T follicular helper cell (primary cell): ENCODE measurements at regions not wholly inside any gene's neighbourhood (a gene's known extent, or its start where the extent isn't known, plus 50 kb on each side); places are given as distances from the start of the nearest gene placed in this dataset.

ENCODE experiments used
- DNase-seq: peaks from one replicate; pipeline ENCODE4 v3.0.0-alpha.2; 2020; ENCODE audit warnings: low read depth

- DNase-seq, result no peak
Observed at GRCh38 chr2:172230889-172231401, 128.2 kb upstream of the DLX2 start.

DNA sequence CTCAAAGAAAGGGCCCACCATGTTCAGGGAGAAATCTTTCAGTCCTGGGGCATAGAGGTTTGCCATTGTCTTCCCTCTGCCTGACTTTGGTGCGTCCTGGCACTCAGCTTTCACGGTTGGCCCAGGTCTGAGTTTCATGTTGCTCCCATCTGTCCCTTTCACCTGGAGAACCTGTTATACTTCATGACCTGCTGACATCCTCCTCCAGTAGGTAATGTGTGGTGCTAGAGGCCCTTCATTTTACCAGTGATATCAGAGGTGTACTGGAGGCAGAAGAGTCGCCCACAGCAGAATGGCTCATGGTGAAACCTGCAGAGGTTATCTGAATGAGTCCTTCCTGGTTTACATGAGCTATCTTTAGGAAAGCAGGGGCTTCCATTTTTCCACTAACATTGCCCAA, 128.8 kb upstream of the DLX2 start:
- no peak for DNase-seq

DNA sequence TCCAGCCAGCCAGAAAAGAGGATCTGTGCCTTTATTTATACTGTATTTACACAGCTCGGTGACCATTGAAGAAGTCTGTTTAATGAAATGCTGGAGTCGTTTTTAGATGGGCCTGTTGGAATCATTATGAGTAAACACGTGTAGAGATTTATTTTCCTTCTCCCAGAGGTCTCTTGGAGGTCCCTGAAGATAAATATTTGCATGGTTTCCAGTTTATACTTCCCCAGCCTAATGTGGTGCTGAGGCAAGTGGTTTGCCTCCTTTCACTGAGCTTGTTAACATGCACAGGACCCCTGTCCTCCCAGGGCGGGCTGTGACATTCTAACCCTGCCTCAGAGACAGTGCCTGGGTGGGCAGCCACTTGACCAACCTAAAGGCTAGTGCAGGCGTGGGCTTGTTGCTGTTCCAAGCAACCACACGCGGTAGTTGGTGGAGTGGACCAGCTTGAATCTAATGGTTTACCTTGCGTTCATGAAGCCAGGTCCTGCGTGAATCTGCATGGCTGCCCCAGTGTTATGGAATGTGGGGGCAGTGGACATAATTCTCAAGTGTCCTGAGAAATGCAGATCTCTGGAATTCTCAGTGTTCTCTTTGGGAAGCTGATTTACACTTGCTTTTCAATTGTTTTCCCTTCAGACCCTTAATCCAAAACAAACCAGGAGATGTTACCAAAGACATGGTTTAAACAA, 130.2 kb upstream of the DLX2 start:
- no peak for DNase-seq

DNA sequence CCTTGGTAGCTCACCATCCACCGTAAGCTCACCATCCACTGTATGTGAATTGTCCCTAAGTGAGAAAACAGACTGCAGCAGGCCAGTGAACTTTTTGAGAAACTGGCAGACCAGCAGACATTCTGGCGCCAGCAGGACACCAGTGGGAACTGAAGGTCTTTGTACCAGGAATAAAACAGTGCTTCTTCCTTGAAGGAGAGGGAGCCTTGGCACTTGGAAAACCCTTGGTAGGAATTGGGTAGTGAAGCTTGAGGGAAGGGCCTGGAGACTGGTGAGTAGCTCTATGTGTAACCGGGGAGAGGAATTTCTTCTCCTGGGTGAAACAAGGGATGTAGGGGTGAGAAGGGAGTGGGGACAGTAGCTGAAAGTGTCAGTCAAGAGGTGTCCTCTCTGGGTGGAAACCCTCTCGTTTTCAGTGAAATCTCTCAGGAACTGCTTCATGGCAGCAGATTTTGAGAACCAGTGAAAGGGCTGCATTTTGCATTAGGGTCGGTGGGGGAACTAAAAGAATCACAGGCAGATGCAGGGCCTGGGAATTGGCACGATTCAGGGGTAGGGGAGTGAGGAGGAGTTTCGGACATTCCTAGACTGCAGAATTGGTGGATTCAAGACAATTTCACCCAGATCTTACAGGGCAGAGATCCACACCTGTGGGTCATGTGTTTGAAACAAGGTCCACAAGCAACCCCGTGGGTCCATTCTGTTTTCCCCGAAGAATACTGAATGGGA, 131.5 kb upstream of the DLX2 start:
- no peak for DNase-seq

DNA sequence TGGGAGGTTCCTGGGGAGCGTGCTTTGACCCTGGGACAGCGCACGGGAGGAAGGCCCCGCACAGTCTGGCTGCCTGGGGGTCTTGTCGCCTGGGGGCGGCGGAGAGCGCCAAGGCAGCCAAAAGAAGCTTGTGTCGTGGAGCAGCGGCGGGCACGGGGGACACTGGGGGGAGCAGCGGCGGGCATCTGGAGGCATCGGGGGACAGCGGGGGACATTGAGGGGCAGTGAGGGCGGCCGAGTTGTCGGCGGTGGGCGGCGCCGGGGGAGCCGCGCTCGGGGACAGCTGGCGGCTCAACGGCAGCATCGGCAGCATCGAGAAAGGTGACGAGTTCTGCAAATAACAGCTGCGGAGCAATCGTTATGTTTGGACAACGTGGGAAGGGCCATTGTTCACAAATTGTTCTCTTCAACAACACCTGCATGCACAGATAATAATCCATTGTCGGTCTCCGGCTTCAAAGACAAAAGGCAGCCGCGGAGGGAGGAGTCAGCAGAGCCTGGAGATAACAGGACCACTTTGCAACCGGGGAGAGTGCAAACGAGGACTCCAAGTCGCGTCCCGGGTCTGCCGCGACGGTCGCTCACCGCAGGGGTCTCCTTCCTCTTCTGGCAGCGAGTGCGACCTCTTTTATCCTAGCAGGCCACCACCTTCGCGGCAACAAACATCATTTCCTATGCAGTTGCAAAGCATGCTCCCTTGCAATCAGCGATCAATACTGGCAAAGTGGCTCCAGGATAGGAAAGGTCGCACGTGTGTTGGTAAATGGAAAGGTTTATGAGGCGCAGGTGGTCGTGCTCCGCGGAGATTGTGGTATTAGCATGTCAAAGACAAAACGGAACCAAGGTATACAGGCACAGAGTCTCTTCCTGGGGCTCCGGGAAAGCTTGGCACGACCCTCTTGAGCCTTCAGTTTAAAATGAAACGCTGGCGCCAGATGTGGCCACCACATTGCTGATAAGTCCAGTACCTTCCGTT, 132.3 kb upstream of the DLX2 start:
- peak; percentile 22 for DNase-seq

DNA sequence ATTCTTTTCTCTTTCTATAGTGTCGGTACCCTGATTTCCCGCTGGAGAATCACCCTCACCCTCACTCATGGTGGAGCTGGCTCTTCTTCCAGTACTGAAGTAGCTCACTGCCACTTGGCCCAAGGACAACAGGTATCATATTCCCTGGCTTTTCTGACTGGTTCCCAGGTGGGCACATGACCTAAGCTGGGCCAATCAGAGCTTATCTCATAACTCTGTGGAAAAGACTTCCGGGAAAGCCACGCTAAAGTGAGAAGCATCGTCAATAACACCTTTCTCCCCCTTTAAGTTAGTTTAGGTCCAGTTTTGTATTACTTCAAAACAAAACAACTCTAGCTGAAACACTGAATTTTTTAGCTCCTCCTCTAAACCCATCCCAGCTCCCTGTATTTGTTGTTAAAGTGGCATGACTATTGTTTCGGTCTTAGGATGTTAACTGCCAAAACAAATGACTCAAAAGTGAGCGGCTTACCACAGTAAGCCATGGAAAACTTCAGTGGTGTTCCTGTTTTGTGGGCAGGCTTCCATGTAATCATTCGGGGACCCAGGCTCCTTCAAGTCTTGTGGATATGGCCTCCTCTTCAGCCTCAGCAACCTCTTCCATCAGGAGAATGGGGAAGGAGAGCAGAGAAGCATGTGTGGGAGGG, 137.4 kb upstream of the DLX2 start:
- no peak for DNase-seq

GRCh38 chr2:172241222-172241621, 138.5 kb upstream of the DLX2 start:
- no peak for DNase-seq

DNA sequence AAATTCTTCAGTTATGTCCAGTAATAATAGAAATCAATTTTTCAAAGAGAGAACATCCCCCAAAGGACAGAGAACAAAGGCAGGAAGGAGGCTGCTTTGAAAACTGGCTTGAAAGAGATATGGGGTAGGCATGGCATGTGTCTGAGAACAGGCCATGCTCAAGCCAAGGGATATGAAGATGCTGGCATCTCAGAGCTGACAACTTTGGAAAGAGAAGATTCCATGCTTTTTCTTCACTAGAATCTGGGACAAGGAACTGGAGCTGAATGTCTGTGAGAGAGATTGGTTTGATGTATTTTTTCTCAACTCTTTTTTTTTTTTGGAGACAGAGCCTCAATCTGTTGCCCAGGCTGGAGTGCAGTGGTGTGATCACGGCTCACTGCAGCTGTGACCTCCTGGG, 139.8 kb upstream of the DLX2 start:
- no peak for DNase-seq

DNA sequence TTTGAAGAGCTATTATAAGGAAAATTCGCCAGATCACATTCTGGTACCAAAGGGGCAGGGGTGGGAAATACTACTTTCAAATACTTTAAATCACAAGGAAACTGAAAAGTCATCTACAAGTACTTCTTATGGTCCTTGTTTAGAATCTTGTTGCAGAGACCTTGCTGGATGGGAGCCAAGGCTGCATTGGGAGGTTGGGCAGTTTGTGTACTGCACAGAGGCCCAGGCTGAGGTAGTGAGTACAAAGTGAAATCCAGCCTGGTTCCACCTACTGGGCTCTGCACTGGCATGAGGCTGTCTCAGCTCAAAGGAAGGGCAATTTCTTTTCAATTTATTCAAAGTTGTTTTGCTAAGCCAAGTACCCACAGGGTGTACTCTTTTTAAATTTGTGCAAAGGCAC, 140.3 kb upstream of the DLX2 start:
- DNase-seq, result no peak

GRCh38 chr2:172244419-172245130, 141.9 kb upstream of the DLX2 start:
- DNase-seq, result no peak

- DNase-seq, result no peak
Observed at GRCh38 chr2:172246649-172247048, 143.9 kb upstream of the DLX2 start.

DNA sequence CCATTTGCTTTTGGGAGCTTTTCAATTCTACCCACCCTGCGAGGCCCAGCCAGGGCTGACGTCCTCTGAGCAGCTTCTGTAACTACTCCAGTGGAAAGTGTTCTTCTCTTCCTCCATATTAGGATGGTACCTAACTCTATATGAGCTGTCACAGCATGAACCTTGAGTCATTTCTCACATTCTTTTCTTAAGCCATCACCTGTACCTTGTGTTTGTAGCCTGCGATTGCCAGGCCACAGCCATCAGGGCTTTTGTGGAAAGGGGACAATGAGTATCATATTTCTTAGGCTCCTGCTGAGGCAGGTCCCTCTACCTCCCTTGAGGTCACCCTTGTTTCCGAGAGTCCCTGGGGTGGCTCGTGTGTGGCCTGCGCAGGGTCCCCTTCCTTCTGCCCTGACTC, 144.5 kb upstream of the DLX2 start:
- DNase-seq, result no peak

DNA sequence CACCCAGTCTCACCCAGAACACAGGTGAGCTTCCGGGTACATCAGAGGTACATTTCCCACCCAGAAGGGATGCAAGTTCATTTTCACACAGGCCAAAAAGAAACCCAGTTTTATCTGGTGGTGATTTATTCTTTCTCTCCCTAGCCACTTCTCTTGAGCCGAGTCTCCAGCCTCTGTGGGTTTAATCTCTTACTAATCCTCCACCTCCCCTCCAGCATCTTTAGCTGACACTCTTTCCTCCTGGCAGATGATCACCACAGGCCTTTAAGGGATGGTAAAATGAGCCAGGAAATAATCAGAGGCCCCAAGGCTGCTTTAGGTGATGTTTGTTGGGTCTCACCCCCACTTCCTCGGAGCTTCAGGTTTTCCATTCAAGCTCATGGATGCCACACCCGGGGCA, 145.7 kb upstream of the DLX2 start:
- DNase-seq, result no peak

GRCh38 chr2:172248785-172249187, 146.1 kb upstream of the DLX2 start:
- no peak for DNase-seq

DNA sequence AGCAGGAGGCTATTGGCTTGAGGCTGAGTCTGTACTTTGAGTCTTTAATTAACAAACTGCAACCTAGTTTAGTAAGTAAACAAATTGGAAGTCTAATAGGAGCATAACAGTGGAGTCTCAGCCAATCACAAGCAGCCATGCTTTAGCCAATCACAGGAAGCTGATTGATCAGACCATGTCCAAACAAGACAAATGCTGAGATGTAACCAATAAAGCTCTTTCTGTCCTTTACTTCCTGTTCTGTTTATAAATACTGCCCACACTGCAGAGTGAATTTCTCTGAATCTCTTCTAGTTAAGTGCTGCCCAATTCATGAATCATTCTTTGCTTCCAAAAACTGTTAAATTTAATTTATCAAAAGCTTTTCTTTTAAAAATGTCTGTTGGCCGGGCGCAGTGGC, 146.6 kb upstream of the DLX2 start:
- no peak for DNase-seq

GRCh38 chr2:172249986-172250385, 147.3 kb upstream of the DLX2 start:
- DNase-seq, result no peak

- DNase-seq, result no peak
Observed at GRCh38 chr2:172251231-172251630, 148.5 kb upstream of the DLX2 start.

- no peak for DNase-seq
Observed at GRCh38 chr2:172252154-172252553, 149.5 kb upstream of the DLX2 start.

GRCh38 chr2:172253190-172254052, 150.7 kb upstream of the DLX2 start:
- DNase-seq, result no peak

GRCh38 chr2:172256886-172257285, 154.2 kb upstream of the DLX2 start:
- no peak for DNase-seq
